Neural progenitor cell (in vitro differentiated cells): ENCODE measurements at regions not wholly inside any gene's neighbourhood (a gene's known extent, or its start where the extent isn't known, plus 50 kb on each side); places are given as distances from the start of the nearest gene placed in this dataset.

Experiments used
- EZH2 ChIP-seq: fragments of 200-600 bp; sonication (generic); IDR thresholded peaks from 2 replicates; pipeline ENCODE4 v1.6.1; 2017; ENCODE audit warnings: antibody characterized with exemption, mild to moderate bottlenecking, moderate library complexity
- TF ChIP-seq, protein P1 (sequence below): fragments of 200-600 bp; sonication (generic); IDR thresholded peaks from 2 replicates; pipeline ENCODE4 v1.5.1; 2017; ENCODE audit warnings: antibody characterized with exemption, mild to moderate bottlenecking

DNA sequence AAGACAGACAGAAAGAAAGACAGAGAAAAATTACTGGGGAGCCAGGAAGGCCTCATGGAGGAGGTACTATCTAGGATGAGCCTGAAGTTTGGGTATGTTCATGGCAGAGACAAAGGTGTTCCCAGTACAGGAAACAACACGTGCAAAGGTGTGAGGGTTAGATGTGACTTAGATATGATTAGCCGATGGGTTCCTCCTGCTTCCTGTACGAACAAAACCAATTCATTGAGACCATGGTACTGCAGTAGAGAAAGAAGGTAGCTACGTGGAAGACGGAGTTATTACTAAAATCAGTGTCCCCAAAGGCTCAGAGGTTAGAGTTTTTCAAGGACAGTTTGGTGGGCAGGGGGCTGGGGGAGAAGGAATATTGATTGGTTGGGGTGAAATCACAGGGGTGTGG, 55.2 kb upstream of the CHST3 start:
- TF ChIP-seq, protein P1, sequence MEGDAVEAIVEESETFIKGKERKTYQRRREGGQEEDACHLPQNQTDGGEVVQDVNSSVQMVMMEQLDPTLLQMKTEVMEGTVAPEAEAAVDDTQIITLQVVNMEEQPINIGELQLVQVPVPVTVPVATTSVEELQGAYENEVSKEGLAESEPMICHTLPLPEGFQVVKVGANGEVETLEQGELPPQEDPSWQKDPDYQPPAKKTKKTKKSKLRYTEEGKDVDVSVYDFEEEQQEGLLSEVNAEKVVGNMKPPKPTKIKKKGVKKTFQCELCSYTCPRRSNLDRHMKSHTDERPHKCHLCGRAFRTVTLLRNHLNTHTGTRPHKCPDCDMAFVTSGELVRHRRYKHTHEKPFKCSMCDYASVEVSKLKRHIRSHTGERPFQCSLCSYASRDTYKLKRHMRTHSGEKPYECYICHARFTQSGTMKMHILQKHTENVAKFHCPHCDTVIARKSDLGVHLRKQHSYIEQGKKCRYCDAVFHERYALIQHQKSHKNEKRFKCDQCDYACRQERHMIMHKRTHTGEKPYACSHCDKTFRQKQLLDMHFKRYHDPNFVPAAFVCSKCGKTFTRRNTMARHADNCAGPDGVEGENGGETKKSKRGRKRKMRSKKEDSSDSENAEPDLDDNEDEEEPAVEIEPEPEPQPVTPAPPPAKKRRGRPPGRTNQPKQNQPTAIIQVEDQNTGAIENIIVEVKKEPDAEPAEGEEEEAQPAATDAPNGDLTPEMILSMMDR, result no peak
- no peak for TF ChIP-seq EZH2
